Adrenal gland (tissue), 5 donors: ENCODE measurements at regions not wholly inside any gene's neighbourhood (a gene's known extent, or its start where the extent isn't known, plus 50 kb on each side); places are given as distances from the start of the nearest gene placed in this dataset.

Source experiments
- CTCF ChIP-seq, 6 experiments: fragments of 450-650 bp in 4 of 6; fragments of 200-600 bp in 2 of 6; sonication (generic) in 1 of 6; IDR thresholded peaks; 1 replicate in 5 of 6; 2 replicates in 1 of 6; pipeline versions ENCODE4 v1.5.1 to v1.8.0; 2016 to 2021; ENCODE audit warnings: antibody characterized with exemption in 6 of 6, mild to moderate bottlenecking in 2 of 6, moderate library complexity in 1 of 6
- POLR2A ChIP-seq, 2 donors: fragments of 450-650 bp; IDR thresholded peaks; one replicate each; pipeline ENCODE4 v1.6.1; 2017; ENCODE audit warnings: antibody characterized with exemption in 2 of 2, mild to moderate bottlenecking in 2 of 2, moderate library complexity in 1 of 2
- donor health status: DM: no; HTN: no; CAD: no.

DNA sequence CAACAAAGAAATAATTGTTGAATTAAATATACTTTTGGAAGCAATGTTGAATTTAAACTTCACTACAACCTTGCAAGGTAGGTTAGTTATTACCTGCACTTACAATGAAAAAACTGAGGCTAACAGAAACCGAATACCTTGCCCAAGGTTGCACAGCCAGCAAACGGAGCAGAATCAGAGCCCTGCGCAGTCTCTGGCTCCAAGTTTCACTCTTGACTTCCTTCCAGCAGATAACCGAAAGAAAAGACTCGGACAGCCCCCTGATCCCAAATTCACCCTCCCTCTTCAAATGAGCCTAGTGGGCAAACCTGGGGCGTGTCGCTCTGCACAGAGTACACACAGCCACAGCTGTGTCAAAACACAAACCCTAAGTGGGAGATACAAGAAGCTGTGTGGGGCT is 72.1 kb upstream of the FOXQ1 start:
- TF ChIP-seq CTCF (IDR thresholded peaks at IDR 0.05) (no peak), POLR2A (IDR thresholded peaks at IDR 0.05) (no peak)
